RWPE2 (cell line): ENCODE measurements at regions not wholly inside any gene's neighbourhood (a gene's known extent, or its start where the extent isn't known, plus 50 kb on each side); places are given as distances from the start of the nearest gene placed in this dataset.
A peak's percentile ranks its signal among the peaks of the same experiment; 100 is the strongest.

Experiments
- ATAC-seq: fragments of 200-7000 bp; cut with Tn5 transposase; 3 replicates; pipeline ENCODE4 v1.9.1; 2021; ENCODE audit warnings: low read depth
- DNase-seq: peaks from one replicate; pipeline ENCODE4 v3.0.0-alpha.2; 2020; ENCODE audit warnings: low spot score
- H3K27ac ChIP-seq: fragments of 450-650 bp; 2 replicates; pipeline ENCODE4 v1.5.1; 2017; ENCODE audit warnings: mild to moderate bottlenecking; ENCODE audit not compliant: poor library complexity, severe bottlenecking
- H3K27me3 ChIP-seq: fragments of 250-450 bp; sonication (Bioruptor Pico); 2 replicates; pipeline ENCODE4 v1.5.1; 2021; ENCODE audit warnings: mild to moderate bottlenecking, moderate library complexity; ENCODE audit not compliant: insufficient read depth, poor library complexity, severe bottlenecking
- H3K36me3 ChIP-seq: fragments of 250-450 bp; sonication (Bioruptor Pico); 2 replicates; pipeline ENCODE4 v1.5.1; 2020; ENCODE audit warnings: low read depth, mild to moderate bottlenecking, moderate library complexity
- H3K4me1 ChIP-seq: fragments of 250-450 bp; sonication (Bioruptor Pico); 2 replicates; pipeline ENCODE4 v1.5.1; 2021; ENCODE audit warnings: mild to moderate bottlenecking, moderate library complexity; ENCODE audit not compliant: insufficient read depth, poor library complexity, severe bottlenecking
- H3K4me3 ChIP-seq: fragments of 250-450 bp; sonication (Bioruptor Pico); 2 replicates; pipeline ENCODE4 v1.5.1; 2021; ENCODE audit warnings: mild to moderate bottlenecking, moderate library complexity; ENCODE audit not compliant: severe bottlenecking
- H3K9me3 ChIP-seq: fragments of 250-450 bp; sonication (Bioruptor Pico); 2 replicates; pipeline ENCODE4 v1.5.1; 2021; ENCODE audit warnings: mild to moderate bottlenecking, moderate library complexity; ENCODE audit not compliant: severe bottlenecking
- TF ChIP-seq, protein P1 (sequence below): fragments of 450-650 bp; IDR thresholded peaks from one replicate; pipeline ENCODE4 v1.5.1; 2017; ENCODE audit warnings: mild to moderate bottlenecking, moderate library complexity; ENCODE audit not compliant: poor library complexity, severe bottlenecking

DNA sequence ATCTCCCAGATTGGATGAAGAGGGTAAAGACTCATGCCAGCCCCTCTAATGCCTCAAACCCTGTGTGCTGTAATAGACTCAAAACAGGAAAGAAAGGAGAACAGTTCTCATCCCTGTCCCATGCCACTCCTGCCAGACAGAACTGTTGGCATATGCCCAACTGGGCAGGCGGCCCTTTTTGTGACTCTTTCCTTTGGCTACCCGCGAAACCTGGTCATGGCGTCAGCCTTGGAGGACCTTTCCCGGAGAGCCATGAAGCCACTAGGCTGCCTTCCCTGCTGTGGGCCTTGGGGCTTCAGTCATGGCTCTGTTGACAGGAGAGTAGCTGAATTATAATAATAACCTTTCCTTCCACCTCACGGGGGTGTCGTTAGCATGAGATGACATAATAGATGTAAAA is 75.9 kb upstream of the SEMA6A start:
- no peaks in the 10 kb centered on the region for H3K4me1 ChIP-seq
- no peak for ATAC-seq
- H3K4me3 ChIP-seq: no peak overlapping the region
- TF ChIP-seq, protein P1, sequence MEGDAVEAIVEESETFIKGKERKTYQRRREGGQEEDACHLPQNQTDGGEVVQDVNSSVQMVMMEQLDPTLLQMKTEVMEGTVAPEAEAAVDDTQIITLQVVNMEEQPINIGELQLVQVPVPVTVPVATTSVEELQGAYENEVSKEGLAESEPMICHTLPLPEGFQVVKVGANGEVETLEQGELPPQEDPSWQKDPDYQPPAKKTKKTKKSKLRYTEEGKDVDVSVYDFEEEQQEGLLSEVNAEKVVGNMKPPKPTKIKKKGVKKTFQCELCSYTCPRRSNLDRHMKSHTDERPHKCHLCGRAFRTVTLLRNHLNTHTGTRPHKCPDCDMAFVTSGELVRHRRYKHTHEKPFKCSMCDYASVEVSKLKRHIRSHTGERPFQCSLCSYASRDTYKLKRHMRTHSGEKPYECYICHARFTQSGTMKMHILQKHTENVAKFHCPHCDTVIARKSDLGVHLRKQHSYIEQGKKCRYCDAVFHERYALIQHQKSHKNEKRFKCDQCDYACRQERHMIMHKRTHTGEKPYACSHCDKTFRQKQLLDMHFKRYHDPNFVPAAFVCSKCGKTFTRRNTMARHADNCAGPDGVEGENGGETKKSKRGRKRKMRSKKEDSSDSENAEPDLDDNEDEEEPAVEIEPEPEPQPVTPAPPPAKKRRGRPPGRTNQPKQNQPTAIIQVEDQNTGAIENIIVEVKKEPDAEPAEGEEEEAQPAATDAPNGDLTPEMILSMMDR: no peak
- peaks cover 25% of the 10 kb centered on the region for H3K27me3 ChIP-seq
- no peak overlapping the region for H3K27ac ChIP-seq
- H3K9me3 ChIP-seq: no peaks in the 10 kb centered on the region
- DNase-seq: no peak
- H3K36me3 ChIP-seq: no peaks in the 10 kb centered on the region

DNA sequence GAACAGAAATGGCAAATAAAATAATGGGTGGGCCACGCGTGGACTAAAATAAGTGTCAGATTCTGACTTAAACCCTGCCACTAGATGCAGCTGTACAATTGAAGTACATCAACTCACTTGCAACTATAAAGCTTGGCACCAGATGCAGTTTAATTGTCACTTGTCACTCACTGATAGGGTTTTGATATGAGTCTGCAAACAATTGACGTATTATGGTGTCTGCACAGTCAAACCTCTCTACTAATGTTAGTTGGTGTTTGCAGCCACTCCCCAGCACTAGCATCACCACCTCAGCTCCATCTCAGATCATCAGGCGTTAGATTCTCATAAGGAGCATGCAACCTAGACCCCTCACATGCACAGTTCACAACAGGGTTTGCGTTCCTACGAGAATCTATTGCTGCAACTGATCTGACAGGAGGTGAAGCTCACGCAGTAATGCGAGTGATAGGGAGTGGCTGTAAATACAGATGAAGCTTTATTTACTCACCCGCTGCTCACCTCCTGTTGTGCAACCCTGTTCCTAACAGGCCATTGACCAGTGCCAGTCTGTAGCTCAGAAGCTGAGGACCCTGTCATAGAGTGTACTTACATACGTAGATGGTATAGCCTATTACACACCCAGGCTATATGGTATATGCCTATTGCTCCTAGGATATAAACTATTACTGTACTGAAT is 72.1 kb upstream of the SEMA6A start:
- Histone ChIP-seq H3K36me3 (no peaks in the 10 kb centered on the region), H3K27me3 (peaks cover 10% of the 10 kb centered on the region), H3K9me3 (peaks cover 7% of the 10 kb centered on the region), H3K4me3 (no peak overlapping the region), H3K4me1 (no peaks in the 10 kb centered on the region), H3K27ac (no peak overlapping the region)
- TF ChIP-seq, protein P1: no peak
- DNase-seq: no peak
- ATAC-seq: no peak

DNA sequence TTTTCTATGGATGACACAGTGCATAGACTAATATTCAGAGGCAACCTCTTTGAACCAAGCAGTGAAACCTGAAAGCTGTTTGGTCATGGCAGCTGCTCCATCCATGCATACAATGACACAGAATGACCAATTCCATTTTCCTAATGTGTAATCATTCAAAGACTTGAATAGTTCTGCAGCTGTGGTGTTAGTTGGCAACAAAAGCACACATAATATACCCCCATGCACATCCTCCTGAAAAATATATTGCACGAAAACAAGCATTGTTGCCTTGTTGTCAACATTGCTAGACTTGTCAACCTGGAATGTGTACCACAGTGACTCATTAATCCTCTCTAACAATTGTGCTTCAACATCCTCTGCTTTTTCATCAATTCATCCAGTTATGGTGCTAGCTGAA is 71.0 kb upstream of the SEMA6A start:
- DNase-seq: no peak

DNA sequence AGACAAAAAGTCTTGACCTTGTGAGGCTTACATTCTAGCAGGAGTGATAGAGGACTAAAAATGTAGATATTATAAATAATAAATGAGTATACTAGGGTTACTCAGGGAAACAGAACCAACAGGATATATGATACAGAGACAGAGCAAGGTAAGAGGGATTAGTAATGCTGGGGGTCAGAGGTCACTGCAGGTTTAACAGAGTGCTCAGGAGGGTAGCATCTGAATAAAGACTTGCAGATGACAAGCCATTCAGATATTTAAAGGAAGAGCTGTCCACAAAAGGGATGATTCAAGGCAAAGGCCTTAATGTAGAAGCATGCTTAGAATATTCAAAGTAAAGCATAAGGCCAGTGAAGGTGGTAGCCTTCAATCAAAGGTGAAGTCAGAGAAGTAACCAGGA is 65.6 kb upstream of the SEMA6A start:
- peaks cover 8% of the 10 kb centered on the region for H3K9me3 ChIP-seq
- H3K36me3 ChIP-seq: no peaks in the 10 kb centered on the region
- no peaks in the 10 kb centered on the region for H3K4me1 ChIP-seq
- H3K27me3 ChIP-seq: no peaks in the 10 kb centered on the region
- no peak overlapping the region for H3K27ac ChIP-seq
- 0 out of 3 replicates have a peak, but pooled peaks have one; percentile 31 for ATAC-seq
- DNase-seq: no peak
- TF ChIP-seq, protein P1: no peak
- H3K4me3 ChIP-seq: no peak overlapping the region

More for the DNA sequence above, 71.0 kb upstream of the SEMA6A start:
- H3K36me3 ChIP-seq: no peaks in the 10 kb centered on the region
- H3K4me3 ChIP-seq: no peak overlapping the region
- no peak overlapping the region for H3K27ac ChIP-seq
- peaks cover 8% of the 10 kb centered on the region for H3K9me3 ChIP-seq
- H3K27me3 ChIP-seq: peaks cover 10% of the 10 kb centered on the region
- ATAC-seq: no peak
- no peaks in the 10 kb centered on the region for H3K4me1 ChIP-seq
- TF ChIP-seq, protein P1: no peak

DNA sequence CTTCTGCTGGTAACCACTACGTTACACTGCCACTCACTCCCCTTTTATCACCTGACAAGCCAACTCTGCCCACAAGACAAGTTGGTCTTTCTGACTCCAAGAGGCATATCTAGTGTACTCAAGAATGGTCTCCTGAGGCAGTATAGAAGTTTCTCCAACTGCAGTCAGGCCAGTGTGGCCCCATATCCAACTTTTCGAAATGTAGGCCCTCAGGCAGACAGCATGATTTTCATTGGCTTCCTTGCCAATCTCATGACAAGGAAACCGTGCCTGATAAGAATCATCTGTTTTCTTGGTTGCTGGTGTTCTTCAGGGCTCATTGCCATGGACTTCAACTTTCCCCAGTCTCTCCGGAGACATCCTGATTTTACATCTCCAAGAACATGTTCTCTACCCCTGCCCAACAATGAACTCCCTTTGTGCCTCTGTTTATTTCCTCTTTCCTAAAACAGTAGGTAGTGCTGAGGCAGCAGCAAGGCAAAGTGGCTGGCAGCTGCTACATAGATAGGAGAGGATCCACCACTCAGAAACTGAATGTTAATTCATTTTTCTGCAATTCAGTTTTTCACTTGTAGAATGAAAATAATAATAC is 62.6 kb upstream of the SEMA6A start:
- Histone ChIP-seq H3K9me3 (peaks cover 4% of the 10 kb centered on the region), H3K4me3 (no peak overlapping the region), H3K27me3 (no peaks in the 10 kb centered on the region), H3K27ac (no peak overlapping the region), H3K4me1 (no peaks in the 10 kb centered on the region), H3K36me3 (no peaks in the 10 kb centered on the region)
- TF ChIP-seq, protein P1: no peak
- ATAC-seq (no peak), DNase-seq (no peak)
